Effector memory CD8-positive, alpha-beta T cell (primary cell): ENCODE measurements at regions not wholly inside any gene's neighbourhood (a gene's known extent, or its start where the extent isn't known, plus 50 kb on each side); places are given as distances from the start of the nearest gene placed in this dataset.
"Not testable (repeated sequence)": the region's sequence is repeated elsewhere in the genome, so short reads cannot be mapped to it uniquely, and the experiment has no call there.

Source experiments
- ATAC-seq: fragments of 150-1000 bp; cut with Tn5 transposase; replicated peaks from 2 replicates; pipeline ENCODE4 v1.10.0; 2021; ENCODE audit warnings: mild to moderate bottlenecking, moderate library complexity
- DNase-seq, 3 experiments: peaks; one replicate each; pipeline ENCODE4 v3.0.0; 2021
- H3K27ac Mint-ChIP-seq, 2 donors: one replicate each; pipeline ENCODE4 v1.8.0; 2022; ENCODE audit warnings: mild to moderate bottlenecking in 2 of 2, mixed read lengths in 2 of 2, moderate library complexity in 2 of 2
- H3K27me3 Mint-ChIP-seq, 2 donors: one replicate each; pipeline ENCODE4 v1.8.0; 2022; ENCODE audit warnings: mixed read lengths in 2 of 2
- H3K36me3 Mint-ChIP-seq: one replicate; pipeline ENCODE4 v1.8.0; 2022; ENCODE audit warnings: mild to moderate bottlenecking, moderate library complexity, mixed read lengths; ENCODE audit not compliant: insufficient read depth
- H3K4me1 Mint-ChIP-seq, 2 donors: one replicate each; pipeline ENCODE4 v1.8.0; 2022; ENCODE audit warnings: low read depth in 2 of 2, mixed read lengths in 2 of 2
- H3K4me3 Mint-ChIP-seq, 2 donors: one replicate each; pipeline ENCODE4 v1.8.0; 2022; ENCODE audit warnings: mild to moderate bottlenecking in 2 of 2, mixed read lengths in 2 of 2, moderate library complexity in 2 of 2
- H3K9me3 Mint-ChIP-seq, 2 donors: one replicate each; pipeline ENCODE4 v1.8.0; 2022; ENCODE audit warnings: mixed read lengths in 2 of 2

DNA sequence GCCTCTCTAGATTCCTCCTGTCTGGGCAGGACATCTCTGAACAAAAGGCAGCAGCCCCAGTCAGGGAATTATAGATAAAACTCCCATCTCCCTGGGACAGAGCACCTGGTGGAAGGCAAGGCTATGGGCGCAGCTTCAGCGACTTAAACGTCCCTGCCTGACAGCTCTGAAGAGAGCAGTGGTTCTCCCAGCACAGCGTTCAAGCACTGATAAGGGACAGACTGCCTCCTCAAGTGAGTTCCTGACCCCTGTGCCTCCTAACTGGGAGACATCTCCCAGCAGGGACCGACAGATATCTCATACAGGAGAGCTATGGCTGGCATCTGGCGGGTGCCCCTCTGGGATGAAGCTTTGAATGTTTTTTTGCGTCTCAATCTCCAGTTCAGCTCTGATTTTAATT is 262.2 kb downstream of the PARM1 start:
- H3K27ac Mint-ChIP-seq: no peak overlapping the region
- H3K36me3 Mint-ChIP-seq: no peaks in the 10 kb centered on the region
- no peaks in the 10 kb centered on the region for H3K27me3 Mint-ChIP-seq
- DNase-seq (no peak), ATAC-seq (no peak)
- H3K4me3 Mint-ChIP-seq: no peak overlapping the region
- H3K9me3 Mint-ChIP-seq: peaks cover 5 to 23% of the 10 kb centered on the region in 2 donors
- no peaks in the 10 kb centered on the region for H3K4me1 Mint-ChIP-seq

DNA sequence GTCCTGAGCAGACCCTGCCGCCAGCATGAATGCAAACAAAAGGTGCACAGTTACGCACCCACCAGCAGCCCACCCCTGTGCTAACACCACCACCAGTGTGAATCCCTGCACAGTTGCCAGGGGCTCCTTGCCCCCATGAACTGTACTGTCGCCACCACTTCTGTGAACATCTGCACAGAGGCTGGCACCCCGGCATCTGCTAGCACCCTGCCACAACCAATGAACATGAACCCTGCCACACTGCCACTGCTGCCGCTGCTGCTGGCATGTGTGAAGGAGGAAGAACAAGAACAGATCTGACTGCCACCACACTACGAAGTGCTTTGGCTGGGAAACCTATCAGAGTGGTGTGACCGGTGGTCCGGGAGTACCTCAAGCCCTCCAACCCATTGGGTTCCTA is 261.3 kb downstream of the PARM1 start:
- Mint-ChIP-seq H3K27me3 (no peaks in the 10 kb centered on the region), H3K4me1 (no peaks in the 10 kb centered on the region), H3K9me3 (peaks cover 5 to 23% of the 10 kb centered on the region in 2 donors), H3K36me3 (no peaks in the 10 kb centered on the region), H3K4me3 (no peak overlapping the region), H3K27ac (no peak overlapping the region)
- ATAC-seq (no peak), DNase-seq (no peak)

DNA sequence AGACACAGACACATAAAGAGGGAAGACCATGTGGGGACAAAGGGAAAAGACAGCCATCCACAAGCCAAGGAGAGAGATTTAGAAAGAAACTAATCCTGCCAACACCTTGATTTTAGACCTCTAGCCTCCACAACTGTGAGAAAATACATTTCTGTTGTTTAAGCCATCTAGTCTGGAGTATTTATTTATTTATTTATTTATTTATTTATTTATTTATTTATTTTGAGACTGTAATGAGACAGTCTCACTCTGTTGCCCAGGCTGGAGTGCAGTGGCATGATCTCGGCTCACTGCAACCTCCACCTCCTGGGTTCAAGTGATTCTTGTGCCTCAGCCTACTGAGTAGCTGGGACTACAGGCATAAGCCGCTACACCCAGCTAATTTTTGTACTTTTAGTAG is 259.3 kb downstream of the PARM1 start:
- H3K9me3 Mint-ChIP-seq: peaks cover 4 to 15% of the 10 kb centered on the region in 2 donors
- not testable (repeated sequence) for ATAC-seq, DNase-seq, H3K4me3 Mint-ChIP-seq, H3K27me3 Mint-ChIP-seq, H3K4me1 Mint-ChIP-seq, H3K27ac Mint-ChIP-seq, H3K36me3 Mint-ChIP-seq

DNA sequence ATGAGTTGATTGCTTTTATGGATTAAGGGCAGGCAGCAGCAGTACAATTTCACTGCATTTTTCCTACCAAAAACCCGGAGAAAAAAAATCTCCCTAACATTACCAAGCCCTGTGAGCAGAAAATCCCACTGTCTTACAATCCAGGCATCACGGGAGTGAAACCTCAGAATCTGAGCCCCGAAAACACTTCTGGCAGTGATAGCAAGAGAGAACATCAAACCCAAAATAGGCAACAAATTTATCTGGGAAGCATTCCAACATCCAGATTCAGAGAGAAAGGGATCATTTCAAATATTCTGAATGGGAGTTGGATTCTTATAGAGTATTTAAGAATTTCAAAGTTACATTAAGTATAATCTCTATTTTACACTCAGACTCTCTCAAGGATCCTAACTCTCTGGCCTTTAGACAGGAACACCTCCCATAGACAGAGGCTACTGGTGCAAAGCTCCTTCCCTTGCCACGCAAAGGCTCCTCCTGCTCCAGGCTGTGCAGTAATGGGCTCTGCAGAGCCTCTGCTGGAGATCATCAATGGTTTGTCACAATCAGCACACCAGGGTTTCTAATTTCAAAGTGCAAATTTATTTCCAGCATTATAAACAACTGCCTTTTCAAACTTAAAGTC is 256.9 kb downstream of the PARM1 start:
- Mint-ChIP-seq H3K27ac (no peak overlapping the region), H3K4me1 (no peaks in the 10 kb centered on the region)

DNA sequence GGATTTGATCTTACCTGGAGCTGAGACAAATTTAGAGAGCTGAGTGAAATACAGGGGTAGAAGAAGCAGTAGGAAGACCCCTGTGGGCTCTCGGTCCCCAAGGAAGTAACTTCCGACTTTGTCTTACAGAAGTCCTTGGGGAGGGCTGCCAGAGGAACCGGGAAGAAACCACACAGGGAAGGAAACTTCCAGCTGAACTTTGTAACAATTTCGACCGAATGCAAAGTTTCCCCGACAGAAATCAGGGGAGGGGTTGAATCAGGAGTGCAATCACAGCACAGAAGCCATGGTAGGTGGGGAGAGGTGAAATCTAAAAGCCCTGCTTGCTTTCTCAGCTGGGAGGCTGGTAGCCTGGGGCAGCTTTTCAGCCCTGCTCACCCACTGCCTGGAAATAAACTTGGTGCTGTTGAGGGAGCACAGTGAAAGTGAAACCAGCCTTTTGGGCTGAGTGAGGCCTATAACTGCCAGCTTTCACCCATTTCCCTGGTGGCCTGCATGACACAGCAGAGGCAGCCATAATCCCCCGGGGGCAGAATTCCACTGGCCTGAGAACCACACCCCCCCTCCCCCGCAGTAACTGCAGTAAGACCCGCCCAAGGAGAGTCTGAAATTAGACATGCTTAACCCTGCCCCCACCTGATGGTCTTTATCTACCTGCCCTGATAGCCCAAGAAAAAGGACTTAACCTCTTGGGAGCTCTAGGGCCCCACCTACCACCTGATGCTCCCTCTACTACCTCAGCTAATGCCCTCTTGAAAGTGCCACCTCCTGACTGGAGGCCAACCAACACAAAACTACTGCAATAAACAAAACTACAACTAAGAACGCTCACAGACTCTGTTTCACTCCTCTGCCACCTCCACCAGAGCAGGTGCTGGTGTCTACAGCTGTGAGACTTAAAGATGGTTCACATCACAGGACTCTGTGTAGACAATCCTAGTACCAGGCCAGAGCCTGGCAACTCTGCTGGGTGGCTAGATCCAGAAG is 248.2 kb downstream of the PARM1 start:
- DNase-seq (no peak), ATAC-seq (no peak)
- Mint-ChIP-seq H3K4me3 (no peak overlapping the region), H3K4me1 (no peaks in the 10 kb centered on the region), H3K27me3 (no peaks in the 10 kb centered on the region), H3K36me3 (no peaks in the 10 kb centered on the region), H3K27ac (no peak overlapping the region), H3K9me3 (peaks cover 4 to 17% of the 10 kb centered on the region in 2 donors)

More for the DNA sequence above, 256.9 kb downstream of the PARM1 start:
- ATAC-seq: no peak
- Mint-ChIP-seq H3K36me3 (no peaks in the 10 kb centered on the region), H3K4me3 (no peak overlapping the region), H3K9me3 (peaks cover 2 to 6% of the 10 kb centered on the region in 2 donors), H3K27me3 (no peaks in the 10 kb centered on the region)
- DNase-seq: no peak

DNA sequence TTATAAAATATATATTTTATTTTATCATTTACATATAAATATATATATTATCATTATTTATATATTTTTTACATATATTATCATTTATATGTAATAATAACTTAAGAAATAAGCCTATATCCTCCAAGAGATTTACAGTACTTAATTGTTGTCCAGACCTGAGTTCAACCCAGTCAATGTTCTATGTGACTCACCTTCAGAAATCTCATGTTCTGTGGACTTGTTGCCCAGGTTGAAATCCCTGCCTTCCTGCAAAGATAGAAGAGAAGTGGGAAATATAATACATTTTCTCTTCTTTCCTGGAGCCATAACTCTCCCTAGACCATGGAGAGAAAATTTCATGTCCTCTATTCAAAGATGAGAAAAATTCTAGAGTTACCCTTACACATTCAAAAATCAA is 247.3 kb downstream of the PARM1 start:
- ATAC-seq: no peak
- Mint-ChIP-seq H3K36me3 (no peaks in the 10 kb centered on the region), H3K4me3 (no peak overlapping the region), H3K4me1 (no peaks in the 10 kb centered on the region), H3K27ac (no peak overlapping the region), H3K9me3 (peaks cover 4 to 17% of the 10 kb centered on the region in 2 donors), H3K27me3 (no peaks in the 10 kb centered on the region)
- no peak for DNase-seq

DNA sequence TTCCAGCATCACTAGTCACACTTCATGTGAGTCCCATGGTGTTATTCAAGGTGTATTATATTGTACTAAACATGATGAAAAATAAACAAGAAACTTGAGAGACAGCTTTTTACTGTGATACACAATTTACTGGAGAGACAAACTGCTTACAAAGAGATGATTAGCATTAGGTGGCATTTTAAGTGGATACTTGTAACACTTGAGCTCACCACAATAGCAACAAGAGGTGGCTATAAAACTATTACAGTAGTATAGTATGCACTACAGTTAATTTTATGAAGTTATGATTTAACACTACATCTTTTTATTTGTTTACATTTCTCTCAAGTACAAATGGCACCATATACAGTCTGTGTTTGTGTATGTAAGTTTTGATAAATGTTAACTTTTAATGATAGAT is 246.6 kb downstream of the PARM1 start:
- no peak for ATAC-seq
- Mint-ChIP-seq H3K9me3 (peaks cover 4 to 17% of the 10 kb centered on the region in 2 donors), H3K27me3 (no peaks in the 10 kb centered on the region), H3K4me1 (no peaks in the 10 kb centered on the region), H3K27ac (no peak overlapping the region), H3K36me3 (no peaks in the 10 kb centered on the region), H3K4me3 (no peak overlapping the region)
- DNase-seq: no peak

DNA sequence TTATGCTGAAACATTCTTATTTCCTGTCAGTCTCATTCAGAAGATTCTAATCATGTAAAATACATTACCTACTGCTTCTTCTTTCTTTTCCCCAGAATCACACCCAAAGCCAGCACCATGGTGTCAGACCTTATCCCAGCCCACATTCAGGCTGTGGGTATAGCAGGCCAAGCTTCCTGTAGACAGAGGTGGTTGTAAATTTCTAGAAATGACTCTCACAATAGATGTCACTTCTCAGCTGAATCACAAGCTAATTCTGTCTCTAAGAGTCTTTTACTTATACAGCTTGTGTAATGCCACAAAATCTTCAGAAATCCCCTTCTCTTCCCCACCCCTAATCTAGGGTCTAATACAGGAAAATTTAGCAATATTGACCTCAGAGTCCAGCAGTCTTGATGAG is 239.6 kb downstream of the PARM1 start:
- no peaks in the 10 kb centered on the region for H3K9me3 Mint-ChIP-seq
- no peaks in the 10 kb centered on the region for H3K27me3 Mint-ChIP-seq
- no peaks in the 10 kb centered on the region for H3K36me3 Mint-ChIP-seq
- no peaks in the 10 kb centered on the region for H3K4me1 Mint-ChIP-seq
- no peak overlapping the region for H3K27ac Mint-ChIP-seq
- DNase-seq (no peak), ATAC-seq (no peak)
- no peak overlapping the region for H3K4me3 Mint-ChIP-seq

DNA sequence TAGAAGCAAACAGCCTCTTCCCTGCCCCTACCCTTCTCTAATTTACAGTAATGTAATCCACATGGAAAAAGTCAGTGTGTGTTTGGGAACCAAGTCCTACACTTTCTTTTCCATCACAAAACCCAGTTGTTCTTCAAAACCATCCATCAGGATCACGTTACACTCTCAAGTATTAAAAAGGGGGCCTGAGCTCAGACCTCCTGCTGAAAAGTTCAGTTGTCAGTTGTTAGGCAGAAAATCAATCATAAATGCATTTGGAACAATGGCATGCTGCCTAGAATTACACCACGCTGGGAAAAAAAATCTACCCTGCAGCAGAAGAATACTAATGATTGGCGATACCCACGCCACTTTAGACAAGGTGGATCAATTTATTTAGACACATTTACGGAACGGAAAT is 236.5 kb downstream of the PARM1 start:
- Mint-ChIP-seq H3K4me1 (no peaks in the 10 kb centered on the region), H3K9me3 (peaks cover 0 to 2% of the 10 kb centered on the region in 2 donors), H3K27me3 (no peaks in the 10 kb centered on the region), H3K4me3 (no peak overlapping the region), H3K36me3 (no peaks in the 10 kb centered on the region), H3K27ac (no peak overlapping the region)
- DNase-seq: no peak
- no peak for ATAC-seq

DNA sequence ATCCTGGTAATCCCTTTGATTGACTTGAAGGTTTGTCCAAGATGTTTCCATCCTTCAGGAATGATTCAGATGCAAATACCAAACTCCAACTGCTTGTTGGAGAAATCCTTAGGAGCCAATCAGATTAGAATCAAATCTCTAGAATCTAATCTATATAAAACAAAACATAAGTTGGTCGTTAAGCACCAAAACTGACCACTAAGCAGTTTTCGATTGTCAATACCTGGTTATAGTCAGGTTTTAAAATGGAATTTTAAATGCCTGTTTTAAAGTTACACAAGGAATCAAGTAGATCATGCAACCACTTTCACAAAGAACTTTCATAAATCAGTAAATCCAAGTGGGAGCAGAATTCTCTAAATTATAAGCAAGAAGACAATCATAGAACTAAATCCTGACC is 236.1 kb downstream of the PARM1 start:
- Mint-ChIP-seq H3K27me3 (no peaks in the 10 kb centered on the region), H3K9me3 (peaks cover 0 to 2% of the 10 kb centered on the region in 2 donors), H3K4me1 (no peaks in the 10 kb centered on the region), H3K36me3 (no peaks in the 10 kb centered on the region), H3K27ac (no peak overlapping the region), H3K4me3 (no peak overlapping the region)
- ATAC-seq (no peak), DNase-seq (no peak)

DNA sequence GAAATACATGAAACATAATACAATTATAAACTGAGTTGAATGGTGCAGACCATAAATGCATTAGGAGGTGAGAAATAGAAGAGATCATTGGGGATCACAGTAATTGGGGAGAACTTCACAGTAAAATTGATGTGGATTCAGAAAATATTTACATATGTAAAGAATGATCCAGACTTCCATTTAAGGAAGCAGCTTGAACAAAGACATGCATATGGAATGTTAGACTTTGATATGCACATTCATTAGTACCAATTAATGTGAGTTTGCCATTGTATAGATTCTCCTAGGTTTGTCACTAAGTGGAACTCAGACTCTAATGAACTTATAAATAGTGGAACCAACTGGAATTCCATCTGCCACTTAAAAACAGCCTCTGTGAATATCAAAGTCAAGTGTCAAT is 235.6 kb downstream of the PARM1 start:
- Mint-ChIP-seq H3K4me3 (no peak overlapping the region), H3K27ac (no peak overlapping the region), H3K9me3 (peaks cover 0 to 2% of the 10 kb centered on the region in 2 donors), H3K4me1 (no peaks in the 10 kb centered on the region), H3K27me3 (no peaks in the 10 kb centered on the region), H3K36me3 (no peaks in the 10 kb centered on the region)
- DNase-seq (no peak), ATAC-seq (no peak)

DNA sequence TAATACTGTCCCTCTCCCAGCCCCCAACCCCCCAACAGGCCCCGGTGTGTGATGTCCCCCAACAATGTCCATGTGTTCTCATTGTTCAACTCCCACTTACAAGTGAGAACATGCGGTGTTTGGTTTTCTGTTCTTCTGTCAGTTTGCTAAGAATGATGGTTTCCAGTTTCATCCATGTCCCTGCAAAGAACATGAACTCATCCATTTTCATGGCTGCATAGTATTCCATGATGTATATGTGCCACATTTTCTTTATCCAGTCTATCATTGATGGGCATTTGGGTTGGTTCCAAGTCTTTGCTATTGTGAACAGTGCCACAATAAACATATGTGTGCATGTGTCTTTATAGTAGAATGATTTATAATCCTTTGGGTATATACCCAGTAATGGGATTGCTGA is 232.2 kb downstream of the PARM1 start:
- not testable (repeated sequence) for H3K36me3 Mint-ChIP-seq, H3K27ac Mint-ChIP-seq, H3K27me3 Mint-ChIP-seq, H3K9me3 Mint-ChIP-seq, DNase-seq, H3K4me3 Mint-ChIP-seq, ATAC-seq, H3K4me1 Mint-ChIP-seq

DNA sequence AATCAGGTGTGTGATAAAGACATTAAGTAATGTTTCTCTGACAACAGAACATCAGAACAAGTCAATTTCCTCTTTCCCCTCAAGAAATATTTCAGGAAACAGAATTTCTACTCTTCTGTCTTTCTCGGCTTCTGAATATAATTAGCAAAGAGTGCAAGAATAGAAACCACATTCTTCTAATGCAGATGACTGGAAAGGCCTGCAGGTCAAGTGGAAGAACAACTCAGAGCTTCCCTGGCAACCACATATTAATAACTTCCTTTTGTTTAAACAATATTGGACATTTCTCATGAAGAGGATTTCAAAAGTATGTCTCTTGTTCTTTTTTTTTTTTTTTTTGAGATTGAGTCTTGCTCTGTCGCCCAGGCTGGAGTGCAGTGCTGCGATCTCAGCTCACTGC is 225.5 kb downstream of the PARM1 start:
- Mint-ChIP-seq H3K27ac (no peak overlapping the region), H3K36me3 (no peaks in the 10 kb centered on the region)
- ATAC-seq: no peak

DNA sequence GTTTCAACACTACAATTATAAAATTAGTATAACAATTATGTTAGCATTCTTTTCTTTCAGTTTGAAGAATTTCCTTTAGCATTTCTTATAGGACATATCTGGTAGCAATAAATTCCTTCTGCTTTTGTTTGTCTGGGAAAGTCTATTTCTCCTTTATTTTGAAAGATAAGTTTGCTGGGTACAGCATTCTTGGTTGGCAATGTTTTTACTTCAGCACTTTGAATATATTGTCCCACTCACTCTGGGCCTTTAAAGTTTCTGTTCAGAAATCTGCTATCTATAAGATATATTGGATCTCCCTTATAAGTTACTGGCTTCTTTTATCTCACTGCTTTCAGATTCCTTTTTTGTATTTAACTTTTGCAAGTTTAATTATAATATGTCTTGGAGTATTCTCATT is 222.1 kb downstream of the PARM1 start:
- ATAC-seq: no peak
- DNase-seq: no peak
- no peaks in the 10 kb centered on the region for H3K36me3 Mint-ChIP-seq
- no peaks in the 10 kb centered on the region for H3K27me3 Mint-ChIP-seq
- H3K9me3 Mint-ChIP-seq: peaks cover 0 to under 1% of the 10 kb centered on the region in 2 donors
- H3K4me1 Mint-ChIP-seq: no peaks in the 10 kb centered on the region
- H3K27ac Mint-ChIP-seq: no peak overlapping the region
- no peak overlapping the region for H3K4me3 Mint-ChIP-seq

More for the DNA sequence above, 225.5 kb downstream of the PARM1 start:
- no peak for DNase-seq
- Mint-ChIP-seq H3K9me3 (peaks cover 0 to 5% of the 10 kb centered on the region in 2 donors), H3K4me1 (no peaks in the 10 kb centered on the region), H3K27me3 (no peaks in the 10 kb centered on the region), H3K4me3 (no peak overlapping the region)
